ENCODE measurements at regions not wholly inside any gene's neighbourhood (a gene's known extent, or its start where the extent isn't known, plus 50 kb on each side); places are given as distances from the start of the nearest gene placed in this dataset.
A peak's percentile ranks its signal among the peaks of the same experiment; 100 is the strongest.

DNA sequence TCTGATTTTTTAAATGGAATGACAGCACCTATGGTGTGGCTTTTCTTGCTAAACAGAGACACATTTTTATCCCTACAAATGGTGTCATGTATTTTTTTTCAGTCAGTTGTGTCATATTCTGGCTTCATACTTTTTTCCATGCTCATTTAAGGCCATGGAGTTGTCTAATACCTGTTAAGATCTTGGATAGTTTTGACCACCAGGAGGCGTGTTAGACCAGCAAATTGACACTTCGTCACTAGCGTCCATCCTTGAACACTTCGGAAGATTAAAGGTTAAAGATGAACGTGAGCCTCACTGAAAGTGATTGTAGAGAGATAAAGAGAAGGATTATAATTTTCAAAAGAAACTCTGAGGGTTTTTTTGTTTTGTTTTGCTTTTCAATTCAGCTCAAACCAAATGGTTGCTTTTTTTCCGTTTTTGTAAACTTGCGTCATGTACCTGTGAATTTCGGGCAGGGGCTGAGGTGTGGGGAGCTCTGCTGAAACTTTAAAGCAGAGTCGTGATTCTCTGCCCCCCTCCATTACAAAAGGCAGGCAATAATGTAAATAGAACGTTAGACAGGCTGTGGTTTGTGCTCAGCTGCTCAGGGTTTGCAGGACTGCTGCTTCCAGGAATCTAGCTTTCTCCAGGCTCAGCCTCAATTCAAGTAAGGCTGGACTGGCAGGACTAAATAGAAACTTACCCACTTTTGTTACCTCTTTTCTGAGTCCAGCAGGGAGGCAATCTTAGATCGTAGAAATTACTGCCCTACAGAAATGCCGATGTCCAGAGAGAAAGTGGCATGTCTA is 245.1 kb downstream of the FOXA2 start:
- Histone ChIP-seq H2AFZ (ENCODE audit: low read length) (no peak overlapping the region), H3K4me1 (ENCODE audit: insufficient read depth, low read length) (peaks cover 30% of the 10 kb centered on the region), H3K36me3 (ENCODE audit: low read depth, low read length) (no peaks in the 10 kb centered on the region), H3K9me3 (ENCODE audit: low read length) (no peaks in the 10 kb centered on the region), H3K27me3 (ENCODE audit: low read length) (no peaks in the 10 kb centered on the region), H3K9me2 (replicated peaks; ENCODE audit: low read length) (no peaks in the 10 kb centered on the region), H3F3A (ENCODE audit: low read length, unreplicated experiment) (no peaks in the 10 kb centered on the region), H3K79me2 (ENCODE audit: low read length) (no peaks in the 10 kb centered on the region), H3K4me2 (ENCODE audit: low read length) (peak overlapping the region; percentile 14; the same call in 1 of the 2 replicates), H3K4me3 (ENCODE audit: low read length) (no peak overlapping the region), H3K27ac (ENCODE audit: low read length) (no peak overlapping the region), H4K20me1 (ENCODE audit: low read length) (no peaks in the 10 kb centered on the region), H3K9ac (ENCODE audit: low read length) (no peak overlapping the region)
- ATAC-seq (peak; percentile 56), DNase-seq (peak; percentile 95)
- POLR2A ChIA-PET (ENCODE audit: unreplicated experiment) = interaction anchor here (0.6 kb wide), 1 partner anchor 305 kb away, joined by 7 read pairs; no protein-coding TSS in a partner anchor
- no TSS peak for BruUV-seq (replicated peaks)
- TF ChIP-seq, protein P1, sequence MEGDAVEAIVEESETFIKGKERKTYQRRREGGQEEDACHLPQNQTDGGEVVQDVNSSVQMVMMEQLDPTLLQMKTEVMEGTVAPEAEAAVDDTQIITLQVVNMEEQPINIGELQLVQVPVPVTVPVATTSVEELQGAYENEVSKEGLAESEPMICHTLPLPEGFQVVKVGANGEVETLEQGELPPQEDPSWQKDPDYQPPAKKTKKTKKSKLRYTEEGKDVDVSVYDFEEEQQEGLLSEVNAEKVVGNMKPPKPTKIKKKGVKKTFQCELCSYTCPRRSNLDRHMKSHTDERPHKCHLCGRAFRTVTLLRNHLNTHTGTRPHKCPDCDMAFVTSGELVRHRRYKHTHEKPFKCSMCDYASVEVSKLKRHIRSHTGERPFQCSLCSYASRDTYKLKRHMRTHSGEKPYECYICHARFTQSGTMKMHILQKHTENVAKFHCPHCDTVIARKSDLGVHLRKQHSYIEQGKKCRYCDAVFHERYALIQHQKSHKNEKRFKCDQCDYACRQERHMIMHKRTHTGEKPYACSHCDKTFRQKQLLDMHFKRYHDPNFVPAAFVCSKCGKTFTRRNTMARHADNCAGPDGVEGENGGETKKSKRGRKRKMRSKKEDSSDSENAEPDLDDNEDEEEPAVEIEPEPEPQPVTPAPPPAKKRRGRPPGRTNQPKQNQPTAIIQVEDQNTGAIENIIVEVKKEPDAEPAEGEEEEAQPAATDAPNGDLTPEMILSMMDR (conservative IDR thresholded peaks at IDR 0.05; ENCODE audit: low read depth, low read length) = peak; percentile 97
- TF ChIP-seq EZH2 (IDR thresholded peaks at IDR 0.05; ENCODE audit: low read length, unreplicated experiment) = no peak
- CTCF ChIA-PET = interaction anchor here (0.6 to 2.2 kb wide), 3 partner anchors 114 to 247 kb away, joined by 3 to 12 read pairs (median 7); no protein-coding TSS in a partner anchor
- intact Hi-C loops (cut with micrococcal nuclease) = loop anchor here (1.0 kb wide), 2 partner anchors 247 to 345 kb away; no protein-coding TSS in a partner anchor

DNA sequence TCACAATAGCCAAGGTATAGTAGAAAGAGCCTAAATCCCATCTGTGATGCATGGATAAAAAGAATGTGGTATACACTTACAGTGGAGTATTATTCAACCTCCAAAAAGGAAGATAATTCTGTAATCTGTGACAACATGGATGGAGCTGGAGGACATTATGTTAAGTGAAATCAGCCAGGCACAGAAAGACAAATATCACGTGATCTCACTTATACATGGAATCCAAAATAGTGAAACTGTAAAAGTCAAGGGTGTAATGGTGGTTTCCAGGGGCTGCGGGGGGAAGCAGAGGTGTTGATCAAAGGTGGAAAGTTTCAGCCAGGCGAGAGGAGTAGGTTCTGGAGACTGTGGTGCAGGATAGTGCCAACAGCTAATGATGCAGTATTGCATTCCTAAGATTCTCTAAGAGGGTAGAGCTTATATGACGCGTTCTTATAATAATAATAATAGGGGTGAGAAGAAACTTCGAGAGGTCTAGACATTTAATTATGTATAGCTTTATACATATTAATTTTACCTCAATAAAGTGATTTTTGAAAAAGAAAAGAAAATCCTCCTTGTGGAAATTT is 246.1 kb downstream of the FOXA2 start:
- Histone ChIP-seq H4K20me1 (ENCODE audit: low read length) (no peaks in the 10 kb centered on the region), H3K9me3 (ENCODE audit: low read length) (no peaks in the 10 kb centered on the region), H3K4me2 (ENCODE audit: low read length) (no peak overlapping the region), H3K4me1 (ENCODE audit: insufficient read depth, low read length) (peaks cover 30% of the 10 kb centered on the region), H3K4me3 (ENCODE audit: low read length) (no peak overlapping the region), H3K36me3 (ENCODE audit: low read depth, low read length) (no peaks in the 10 kb centered on the region), H2AFZ (ENCODE audit: low read length) (no peak overlapping the region), H3K79me2 (ENCODE audit: low read length) (no peaks in the 10 kb centered on the region), H3K27ac (ENCODE audit: low read length) (no peak overlapping the region), H3K27me3 (ENCODE audit: low read length) (peaks cover 9% of the 10 kb centered on the region), H3F3A (ENCODE audit: low read length, unreplicated experiment) (no peaks in the 10 kb centered on the region), H3K9ac (ENCODE audit: low read length) (no peak overlapping the region), H3K9me2 (replicated peaks; ENCODE audit: low read length) (no peaks in the 10 kb centered on the region)
- no TSS peak for BruUV-seq (replicated peaks)
- CTCF ChIA-PET = interaction anchor here (0.5 to 2.2 kb wide), 3 partner anchors 21 to 1012 kb away, joined by 3 to 12 read pairs (median 3); no protein-coding TSS in a partner anchor
- no peak for ATAC-seq
- POLR2A ChIA-PET (ENCODE audit: unreplicated experiment) = no interaction called here
- TF ChIP-seq, protein P1 (conservative IDR thresholded peaks at IDR 0.05; ENCODE audit: low read depth, low read length) = no peak
- TF ChIP-seq EZH2phosphoT487 (IDR thresholded peaks at IDR 0.05; ENCODE audit: borderline replicate concordance, low read length) = no peak
- TF ChIP-seq EZH2 (IDR thresholded peaks at IDR 0.05; ENCODE audit: low read length, unreplicated experiment) = no peak
- DNase-seq = no peak
- intact Hi-C loops (cut with micrococcal nuclease) = no loop called here

DNA sequence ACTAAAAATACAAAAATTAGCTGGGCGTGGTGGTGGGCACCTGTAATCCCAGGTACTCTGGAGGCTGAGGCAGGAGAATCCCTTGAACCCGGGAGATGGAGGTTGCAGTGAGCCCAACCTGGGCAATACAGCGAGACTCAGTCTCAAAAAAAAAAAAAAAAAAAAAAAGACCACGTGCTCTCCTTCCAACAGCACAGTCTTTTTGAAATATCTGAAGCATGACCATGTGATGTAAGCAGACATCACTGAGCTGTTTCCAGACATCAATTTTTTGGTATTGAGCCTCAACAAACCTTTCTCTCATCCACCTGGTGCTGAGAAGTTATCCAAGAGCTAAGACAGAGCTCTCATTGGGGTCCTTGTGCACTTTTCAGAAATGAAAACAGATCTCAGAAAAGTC is 249.2 kb downstream of the FOXA2 start:
- intact Hi-C loops (cut with micrococcal nuclease) = no loop called here
- CTCF ChIA-PET = interaction anchor here (0.7 to 1.4 kb wide), 3 partner anchors 345 to 1471 kb away, joined by 4 to 14 read pairs (median 10); no protein-coding TSS in a partner anchor
- H3K4me3 ChIP-seq (ENCODE audit: low read length) = no peak overlapping the region
- POLR2A ChIA-PET (ENCODE audit: unreplicated experiment) = no interaction called here
- H3K36me3 ChIP-seq (ENCODE audit: low read depth, low read length) = no peaks in the 10 kb centered on the region
- no peaks in the 10 kb centered on the region for H3K9me2 ChIP-seq (replicated peaks; ENCODE audit: low read length)
- no peaks in the 10 kb centered on the region for H3K9me3 ChIP-seq (ENCODE audit: low read length)
- H3F3A ChIP-seq (ENCODE audit: low read length, unreplicated experiment) = no peaks in the 10 kb centered on the region
- TF ChIP-seq EZH2 (IDR thresholded peaks at IDR 0.05; ENCODE audit: low read length, unreplicated experiment) (no peak), EZH2phosphoT487 (IDR thresholded peaks at IDR 0.05; ENCODE audit: borderline replicate concordance, low read length) (no peak)
- TF ChIP-seq, protein P1 (conservative IDR thresholded peaks at IDR 0.05; ENCODE audit: low read depth, low read length) = no peak
- H3K27ac ChIP-seq (ENCODE audit: low read length) = no peak overlapping the region
- H3K9ac ChIP-seq (ENCODE audit: low read length) = no peak overlapping the region
- H2AFZ ChIP-seq (ENCODE audit: low read length) = no peak overlapping the region
- no peaks in the 10 kb centered on the region for H4K20me1 ChIP-seq (ENCODE audit: low read length)
- H3K4me2 ChIP-seq (ENCODE audit: low read length) = no peak overlapping the region
- DNase-seq = no peak
- no peak for ATAC-seq
- H3K27me3 ChIP-seq (ENCODE audit: low read length) = peaks cover 39% of the 10 kb centered on the region
- H3K79me2 ChIP-seq (ENCODE audit: low read length) = no peaks in the 10 kb centered on the region
- BruUV-seq (replicated peaks) = no TSS peak
- H3K4me1 ChIP-seq (ENCODE audit: insufficient read depth, low read length) = peaks cover 11% of the 10 kb centered on the region

Data from PC-3 (cell line).